HG02981 (cell line): ENCODE measurements at regions not wholly inside any gene's neighbourhood (a gene's known extent, or its start where the extent isn't known, plus 50 kb on each side); places are given as distances from the start of the nearest gene placed in this dataset.

Experiments used
- ATAC-seq: cut with Tn5 transposase; IDR thresholded peaks from one replicate; pipeline ENCODE4 v1.9.1; 2021; ENCODE audit warnings: mild to moderate bottlenecking, moderate library complexity; ENCODE audit not compliant: unreplicated experiment

DNA sequence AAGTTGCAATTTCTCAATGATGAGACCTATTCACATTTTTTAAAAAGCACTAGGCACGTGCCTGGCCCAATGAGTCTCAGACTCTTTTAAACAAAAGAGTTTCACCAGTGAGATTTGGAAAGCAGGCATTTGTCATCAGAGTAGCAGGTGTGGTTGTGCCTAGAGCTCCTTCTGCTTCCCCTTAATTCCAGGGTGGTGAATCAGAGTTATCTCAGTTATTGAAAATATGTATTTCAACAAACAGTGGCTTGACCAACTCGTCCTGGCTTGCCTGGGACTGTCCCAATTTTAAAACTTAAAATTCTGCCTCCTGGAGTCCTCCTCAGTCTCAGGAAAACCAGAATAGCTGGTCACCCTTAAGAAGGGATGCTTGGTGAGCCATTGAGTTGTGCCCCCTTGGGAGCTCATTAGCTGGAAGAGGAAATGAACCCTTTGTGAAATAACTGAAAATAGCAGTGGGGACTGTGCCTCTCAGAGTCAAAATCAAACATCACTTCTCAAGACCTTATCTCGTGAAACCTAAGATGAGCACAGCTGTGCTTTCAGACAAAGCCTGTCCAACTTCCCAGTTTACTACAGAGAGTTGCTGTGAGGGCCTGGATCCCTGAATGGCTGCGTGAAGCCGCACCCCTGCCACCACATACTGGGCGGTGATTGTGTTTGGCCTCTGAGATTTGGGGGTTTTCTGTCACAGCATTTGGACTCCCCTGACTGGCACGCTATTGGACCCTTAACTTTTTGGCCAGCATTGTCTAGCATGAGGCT, 116.3 kb downstream of the ANKRD60 start:
- no peak for ATAC-seq

DNA sequence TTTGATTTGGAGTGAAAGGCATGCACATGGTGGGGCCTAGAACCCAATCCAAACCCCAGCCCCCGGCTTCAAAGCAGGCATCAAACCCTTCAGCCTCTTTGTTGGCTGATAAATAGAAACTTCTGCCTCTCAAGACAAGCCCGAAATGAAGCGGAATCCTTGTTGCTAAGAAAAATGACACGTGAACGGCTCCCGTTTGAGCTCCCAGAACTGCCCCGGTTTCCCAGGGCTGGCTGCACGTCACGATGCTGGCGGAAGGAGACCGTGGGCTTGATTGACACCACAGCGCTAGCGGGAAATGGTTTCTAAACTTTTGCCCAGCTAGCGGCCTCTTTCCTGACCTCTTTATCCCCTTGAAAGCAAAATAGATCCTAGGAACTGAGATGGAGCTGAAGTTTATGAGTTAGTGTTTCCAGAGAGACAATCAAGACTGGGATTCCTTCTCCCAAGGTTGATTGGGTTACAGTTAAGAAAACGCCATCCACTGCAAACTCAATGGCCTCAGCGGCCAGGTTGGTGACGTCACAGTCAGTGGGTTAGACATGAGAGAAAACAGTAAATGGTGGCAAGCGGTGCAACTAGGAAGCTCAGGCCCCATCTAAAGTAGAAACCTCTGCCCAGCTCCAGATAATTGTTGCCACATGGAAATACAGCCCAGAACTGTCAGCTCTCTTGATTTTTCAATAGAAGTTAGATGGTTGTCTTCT, 117.0 kb downstream of the ANKRD60 start:
- ATAC-seq, result no peak

DNA sequence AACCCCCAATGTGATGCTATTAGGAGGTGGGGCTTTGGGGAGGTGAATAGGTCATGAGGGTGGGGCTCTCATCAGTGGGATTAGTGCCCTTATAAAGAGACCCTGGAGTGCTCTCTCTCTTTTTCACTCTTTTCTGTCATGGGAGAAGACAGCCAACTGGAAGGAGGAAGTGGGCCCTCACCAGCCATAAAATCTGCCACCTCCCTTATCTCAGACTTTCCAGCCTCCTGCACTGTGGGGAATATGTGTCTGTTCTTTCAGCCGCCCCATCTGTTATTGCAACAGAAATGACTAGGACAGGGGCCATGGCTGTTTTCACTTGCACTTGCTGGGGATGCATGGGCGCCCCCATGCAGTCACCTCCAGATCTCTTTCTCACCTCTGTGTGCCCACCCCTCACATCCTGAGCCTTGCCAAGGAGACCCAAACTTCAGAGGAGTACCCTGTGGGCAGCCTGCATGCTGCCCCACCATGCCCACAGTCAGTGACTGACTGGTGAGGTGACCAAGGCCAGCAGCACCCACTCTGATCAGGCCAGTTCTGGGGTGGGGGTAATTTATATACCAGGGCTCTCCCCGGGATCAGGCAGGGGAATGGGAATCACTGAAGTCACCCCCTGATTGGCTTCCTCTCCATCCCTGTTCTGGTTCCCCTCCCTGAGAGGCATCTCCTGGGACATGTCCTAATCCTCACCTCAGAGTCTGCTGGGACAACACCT, 118.4 kb downstream of the ANKRD60 start:
- ATAC-seq, result no peak

DNA sequence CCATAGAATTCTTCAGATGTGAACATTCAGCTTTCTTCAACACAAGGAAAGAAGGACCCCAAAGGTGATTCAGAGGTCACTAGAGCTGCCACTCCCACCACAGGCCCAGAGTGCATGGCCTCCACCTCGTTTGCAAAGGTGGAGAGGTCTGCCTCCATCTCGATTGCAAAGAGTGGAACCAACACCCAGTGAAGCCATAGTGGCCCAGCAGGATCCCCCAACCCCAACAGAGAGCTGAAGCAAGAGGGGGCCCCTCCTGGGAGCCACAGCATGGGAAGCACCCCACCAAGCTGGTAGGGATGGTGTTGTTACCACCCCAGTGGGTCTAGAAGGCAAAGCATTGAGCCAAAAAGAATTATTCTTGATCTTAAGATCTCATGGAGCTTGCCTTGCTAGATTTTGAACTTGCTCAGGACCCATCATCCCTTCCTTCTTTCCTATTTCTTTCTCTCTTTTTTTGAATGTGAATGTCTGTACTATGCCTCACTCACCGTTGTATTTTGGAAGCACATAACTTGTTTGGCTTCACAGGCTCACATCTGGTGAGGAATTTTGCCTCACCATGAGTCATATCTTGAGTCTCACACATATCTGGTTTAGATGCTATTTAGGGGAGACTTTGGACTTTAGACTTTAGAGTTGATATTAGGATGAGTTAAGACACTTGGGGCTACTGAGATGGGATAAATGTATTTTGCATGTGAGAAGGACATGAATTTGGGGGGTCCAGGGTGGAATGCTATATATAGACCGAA, 119.2 kb downstream of the ANKRD60 start:
- ATAC-seq, result no peak

DNA sequence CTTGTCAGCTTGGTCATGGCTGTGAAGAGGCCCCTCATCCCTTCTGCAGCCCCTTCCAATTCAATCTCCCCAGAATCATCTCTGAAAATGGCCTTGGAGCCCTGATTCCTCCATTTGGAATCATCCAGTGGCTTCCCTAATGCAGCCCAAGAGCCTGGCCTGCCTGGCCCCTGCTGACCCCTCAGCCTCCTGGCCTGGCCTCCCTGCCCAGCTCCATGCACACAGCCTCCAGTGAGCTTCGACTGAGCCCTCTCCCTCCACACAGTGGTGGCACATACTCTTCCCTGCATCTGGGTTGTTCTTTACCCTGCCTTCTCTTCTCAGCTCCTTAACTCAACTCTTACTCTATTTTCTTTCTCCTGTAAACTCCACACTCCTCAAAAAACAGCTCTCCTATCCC, 120.9 kb downstream of the ANKRD60 start:
- ATAC-seq, result no peak

DNA sequence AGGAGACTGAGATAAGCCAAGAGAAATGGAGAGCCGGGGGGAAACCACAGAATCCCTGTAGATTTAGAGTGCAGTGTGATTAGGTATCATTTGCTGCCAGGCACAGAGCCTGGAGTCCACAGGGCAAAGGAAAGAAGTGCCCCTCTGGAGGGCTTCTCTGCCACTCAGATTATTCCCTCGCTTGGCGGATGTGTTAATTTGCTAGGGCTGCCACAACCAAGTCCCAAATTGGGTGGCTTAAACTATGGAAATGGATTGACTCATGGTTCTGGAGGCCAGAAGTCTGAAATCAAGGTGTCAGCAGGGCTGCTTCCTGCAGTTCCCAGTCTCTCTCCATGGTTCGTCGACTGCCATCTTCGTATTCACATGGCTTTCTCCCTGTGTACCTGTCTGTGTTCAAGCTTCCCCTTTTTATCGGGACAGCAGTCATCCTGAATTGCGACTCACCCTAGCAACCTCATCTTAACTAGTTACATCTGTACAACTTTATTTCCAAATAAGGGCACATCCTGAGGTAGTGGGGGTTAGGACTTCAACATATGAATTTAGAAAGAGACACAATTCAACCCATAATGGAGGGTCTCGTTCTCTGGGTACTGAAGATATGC, 122.2 kb downstream of the ANKRD60 start:
- no peak for ATAC-seq

DNA sequence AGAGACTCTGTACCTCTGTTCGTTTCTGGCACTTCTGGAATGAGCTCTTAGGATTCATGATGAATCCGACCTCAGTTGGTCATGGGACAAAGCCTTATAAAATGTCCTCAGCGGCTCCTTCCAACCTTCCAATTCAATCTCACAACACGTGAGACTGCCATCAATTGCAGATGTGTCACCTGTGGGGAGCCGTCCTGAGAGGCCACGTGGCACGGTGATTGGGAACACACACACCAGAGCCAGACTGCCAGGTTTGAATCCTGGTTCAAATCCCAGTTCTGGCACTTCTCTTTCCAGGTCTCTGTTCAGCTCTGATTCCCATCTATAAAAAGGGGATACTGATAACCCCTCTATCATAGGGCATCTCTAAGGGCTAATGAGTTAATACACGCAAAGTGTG, 124.5 kb downstream of the ANKRD60 start:
- no peak for ATAC-seq

GRCh38 chr20:58103517-58103904, 124.9 kb downstream of the ANKRD60 start:
- ATAC-seq, result no peak

DNA sequence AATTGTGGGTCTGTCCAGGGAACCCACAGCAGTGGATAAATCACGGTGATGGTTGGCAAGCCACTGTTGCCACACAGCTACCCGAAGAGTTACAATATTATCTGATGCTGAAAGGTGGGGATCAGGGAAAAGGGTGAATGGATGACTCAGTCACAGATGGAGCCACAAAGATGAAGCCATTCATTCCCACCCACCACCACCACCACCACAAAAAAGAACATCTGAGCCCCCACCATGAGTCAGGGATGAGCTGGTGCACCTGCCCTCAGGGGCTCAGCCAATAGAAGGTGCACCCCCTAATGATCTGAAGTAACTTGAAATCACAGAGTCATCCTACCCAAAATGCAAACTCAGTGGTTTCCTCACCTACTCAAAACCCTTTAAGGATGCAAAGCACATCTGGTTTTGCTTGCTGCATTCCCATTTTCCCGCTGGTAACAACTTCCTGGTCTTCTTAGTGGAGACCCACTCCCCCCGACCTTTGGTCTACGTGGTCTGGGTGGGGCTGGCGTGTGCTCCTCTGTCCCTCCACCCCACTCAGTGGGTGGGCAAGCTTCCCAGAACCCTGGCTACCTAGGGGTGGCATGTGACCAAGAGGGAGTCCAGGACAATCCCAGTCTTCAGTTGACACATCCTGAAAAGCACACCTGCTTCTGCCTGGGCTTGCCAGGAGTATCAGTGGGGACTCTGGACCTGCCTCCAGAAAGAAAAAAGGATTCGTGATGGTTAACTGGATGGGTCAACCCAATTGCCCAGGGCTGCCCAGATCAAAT, 125.5 kb downstream of the ANKRD60 start:
- ATAC-seq, result no peak

DNA sequence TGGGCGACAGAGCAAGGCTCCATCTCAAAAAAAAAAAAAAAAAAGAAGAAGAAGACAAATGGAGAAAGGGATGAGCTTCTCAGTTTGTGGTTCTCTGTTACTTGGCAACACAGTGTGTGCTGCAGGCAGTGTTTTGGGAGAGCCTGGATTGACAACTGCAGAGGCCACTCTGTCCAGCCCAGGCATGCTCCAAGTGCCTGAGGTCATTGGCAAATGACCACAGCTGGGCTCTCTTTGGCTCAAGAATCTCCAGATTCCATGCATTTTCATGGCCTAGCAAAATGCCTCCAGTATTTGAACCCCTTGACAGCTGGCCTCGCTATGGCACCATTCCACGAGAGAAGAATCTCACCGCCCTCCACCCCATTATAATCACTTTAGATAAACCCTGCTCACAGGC, 126.2 kb downstream of the ANKRD60 start:
- ATAC-seq, result no peak

- ATAC-seq, result no peak
Measured at GRCh38 chr20:58100731-58101356, 127.6 kb downstream of the ANKRD60 start.

GRCh38 chr20:58099956-58100730, 128.3 kb downstream of the ANKRD60 start:
- no peak for ATAC-seq

DNA sequence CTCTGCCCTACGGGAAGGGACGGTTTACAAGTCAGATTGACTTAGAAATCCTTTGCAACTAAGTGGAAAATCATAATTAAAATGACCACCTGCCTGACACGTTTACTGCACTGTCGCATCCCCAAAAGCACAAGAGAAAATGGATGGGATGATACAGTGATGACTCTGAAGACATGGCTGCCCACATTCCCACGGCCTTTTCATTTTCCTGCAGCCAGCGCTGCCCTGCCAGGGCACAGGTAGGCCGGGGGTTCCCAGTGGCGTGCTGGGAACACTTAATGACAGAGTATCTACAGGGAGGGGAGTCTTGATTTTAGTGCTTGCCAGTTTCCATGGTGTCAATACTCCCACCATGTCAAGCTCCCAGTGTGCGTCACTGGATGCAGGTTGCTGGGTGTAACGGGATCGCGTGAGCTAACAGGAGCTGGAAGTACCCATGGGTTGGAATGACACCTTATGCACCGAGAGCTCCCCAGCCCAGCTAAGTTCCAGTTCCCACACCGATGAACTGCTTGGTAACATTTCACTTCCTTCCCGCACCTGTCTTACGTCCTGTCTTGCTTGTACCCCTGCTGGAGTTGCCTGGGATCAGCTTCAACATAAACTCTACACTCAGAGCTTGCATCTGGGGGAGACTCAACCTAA, 129.0 kb downstream of the ANKRD60 start:
- no peak for ATAC-seq

DNA sequence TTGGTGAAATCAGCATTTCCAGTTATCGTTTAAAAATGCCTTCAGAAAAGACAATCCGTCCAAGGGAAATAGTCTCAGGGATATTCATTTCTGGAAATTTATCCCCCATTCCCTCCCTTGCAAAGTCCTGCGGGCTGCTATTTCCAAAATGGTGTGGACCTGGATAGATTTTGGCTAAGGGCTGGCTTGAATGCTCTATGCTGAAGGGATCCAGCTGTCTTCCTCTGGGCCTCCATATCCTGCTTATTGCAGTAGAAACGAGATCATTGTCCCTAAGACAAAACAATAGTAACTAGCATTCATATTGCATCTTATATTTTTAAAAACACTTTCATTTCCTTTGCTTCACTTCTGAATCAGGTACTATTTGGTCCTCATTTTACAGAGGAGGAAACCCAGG, 129.9 kb downstream of the ANKRD60 start:
- no peak for ATAC-seq

DNA sequence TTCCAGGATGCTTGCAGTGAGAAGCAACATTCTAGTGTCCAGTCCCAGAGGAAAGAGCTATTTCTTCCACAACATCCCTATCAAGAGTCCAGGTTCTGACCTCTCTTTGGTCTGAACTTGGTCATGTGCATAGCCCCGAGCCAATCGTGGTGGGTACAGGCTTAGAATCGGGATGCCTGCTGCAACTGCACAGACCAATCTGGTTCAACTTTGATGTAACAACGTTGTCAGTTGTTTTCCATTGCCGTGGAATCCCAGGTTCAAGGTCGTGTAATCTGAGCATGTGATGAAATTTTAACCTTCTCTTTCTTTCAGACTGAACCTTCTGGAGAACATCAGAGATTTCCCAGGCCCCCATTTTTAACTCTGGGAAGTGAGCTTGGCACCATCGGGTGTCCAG, 130.5 kb downstream of the ANKRD60 start:
- no peak for ATAC-seq

- ATAC-seq, result no peak
Measured at GRCh38 chr20:58097429-58097828, 131.0 kb downstream of the ANKRD60 start.

DNA sequence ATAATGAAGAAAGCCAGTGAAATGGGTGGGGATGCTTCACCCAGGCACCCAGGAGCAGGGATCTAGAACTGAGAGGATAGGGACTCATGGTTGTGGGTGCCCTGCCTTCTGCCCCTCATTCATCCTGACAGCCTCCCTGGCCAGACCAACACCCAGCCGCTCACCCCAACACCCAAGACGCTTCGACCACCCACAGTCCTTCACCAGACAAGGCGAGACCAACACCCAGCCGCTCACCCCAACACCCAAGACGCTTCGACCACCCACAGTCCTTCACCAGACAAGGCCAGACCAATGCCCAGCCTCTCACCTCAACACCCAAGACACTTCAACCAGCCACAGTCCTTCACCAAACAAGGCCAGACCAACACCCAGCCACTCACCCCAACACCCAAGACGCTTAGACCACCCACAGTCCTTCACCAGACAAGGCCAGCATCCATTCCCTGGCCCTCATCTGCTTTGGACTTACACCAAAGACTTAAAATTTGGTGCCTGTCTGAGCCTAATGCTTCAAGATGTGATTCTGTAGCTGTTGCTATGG, 131.5 kb downstream of the ANKRD60 start:
- no peak for ATAC-seq

DNA sequence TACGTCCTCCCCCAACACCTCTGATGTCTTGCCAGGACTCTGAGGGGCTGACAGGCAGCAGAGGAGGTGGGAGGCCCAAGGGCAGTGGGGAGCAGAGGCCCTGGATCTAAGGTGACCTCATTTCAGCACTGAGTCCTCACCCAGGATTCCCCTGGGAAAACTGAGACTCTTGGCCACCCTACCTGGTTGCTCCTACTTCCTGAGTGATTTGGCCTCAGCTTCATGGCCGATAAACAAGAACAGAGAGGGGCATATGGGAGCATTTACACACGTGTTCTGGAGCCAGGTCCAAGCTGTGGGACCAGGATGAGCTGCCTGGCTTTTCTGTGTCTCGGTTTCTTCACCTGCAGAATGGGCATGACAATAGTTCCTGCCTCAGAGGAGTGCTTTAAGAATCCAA, 133.8 kb downstream of the ANKRD60 start:
- ATAC-seq, result no peak
